Esophagus (tissue), 2 donors: ENCODE measurements at regions not wholly inside any gene's neighbourhood (a gene's known extent, or its start where the extent isn't known, plus 50 kb on each side); places are given as distances from the start of the nearest gene placed in this dataset.

ENCODE experiments used
- H3K27ac ChIP-seq, 2 donors: one replicate each; pipeline ENCODE4 v1.5.1; 2013; ENCODE audit warnings: low read depth in 2 of 2, mild to moderate bottlenecking in 2 of 2, inconsistent platforms in 1 of 2, low read length in 1 of 2, moderate library complexity in 1 of 2
- H3K27me3 ChIP-seq, 2 donors: one replicate each; pipeline ENCODE4 v1.6.1; 2013; ENCODE audit warnings: low read length in 2 of 2, control low read depth in 1 of 2, mild to moderate bottlenecking in 1 of 2; ENCODE audit not compliant: insufficient read depth in 2 of 2, control insufficient read depth in 1 of 2
- H3K36me3 ChIP-seq, 2 donors: one replicate each; pipeline ENCODE4 v1.6.1; 2013; ENCODE audit warnings: low read length in 1 of 2; ENCODE audit not compliant: control insufficient read depth in 2 of 2, insufficient read depth in 2 of 2
- H3K4me1 ChIP-seq, 2 donors: one replicate each; pipeline ENCODE4 v1.6.1; 2013; ENCODE audit warnings: low read length in 1 of 2; ENCODE audit not compliant: control insufficient read depth in 2 of 2, insufficient read depth in 2 of 2
- H3K4me3 ChIP-seq, 2 donors: one replicate each; pipeline ENCODE4 v1.5.1; 2013; ENCODE audit warnings: low read length in 2 of 2, mild to moderate bottlenecking in 2 of 2, low read depth in 1 of 2, moderate library complexity in 1 of 2
- H3K9me3 ChIP-seq, 2 donors: one replicate each; pipeline ENCODE4 v1.6.1; 2013; ENCODE audit warnings: mild to moderate bottlenecking in 2 of 2, low read depth in 1 of 2, low read length in 1 of 2, moderate library complexity in 1 of 2; ENCODE audit not compliant: control insufficient read depth in 2 of 2, insufficient read depth in 1 of 2
- WGBS, 2 donors: extraction: QIAGEN DNeasy Blood & Tissue Kit; methylation state at CpG; one replicate each; pipeline ENCODE4 v1.1.7; 2013; 5-methylcytosine and 5-hydroxymethylcytosine counted together
- donor health status: healthy with polysubstance abuse.
- donor health status: Bipolar disorder and iron deficiency.

DNA sequence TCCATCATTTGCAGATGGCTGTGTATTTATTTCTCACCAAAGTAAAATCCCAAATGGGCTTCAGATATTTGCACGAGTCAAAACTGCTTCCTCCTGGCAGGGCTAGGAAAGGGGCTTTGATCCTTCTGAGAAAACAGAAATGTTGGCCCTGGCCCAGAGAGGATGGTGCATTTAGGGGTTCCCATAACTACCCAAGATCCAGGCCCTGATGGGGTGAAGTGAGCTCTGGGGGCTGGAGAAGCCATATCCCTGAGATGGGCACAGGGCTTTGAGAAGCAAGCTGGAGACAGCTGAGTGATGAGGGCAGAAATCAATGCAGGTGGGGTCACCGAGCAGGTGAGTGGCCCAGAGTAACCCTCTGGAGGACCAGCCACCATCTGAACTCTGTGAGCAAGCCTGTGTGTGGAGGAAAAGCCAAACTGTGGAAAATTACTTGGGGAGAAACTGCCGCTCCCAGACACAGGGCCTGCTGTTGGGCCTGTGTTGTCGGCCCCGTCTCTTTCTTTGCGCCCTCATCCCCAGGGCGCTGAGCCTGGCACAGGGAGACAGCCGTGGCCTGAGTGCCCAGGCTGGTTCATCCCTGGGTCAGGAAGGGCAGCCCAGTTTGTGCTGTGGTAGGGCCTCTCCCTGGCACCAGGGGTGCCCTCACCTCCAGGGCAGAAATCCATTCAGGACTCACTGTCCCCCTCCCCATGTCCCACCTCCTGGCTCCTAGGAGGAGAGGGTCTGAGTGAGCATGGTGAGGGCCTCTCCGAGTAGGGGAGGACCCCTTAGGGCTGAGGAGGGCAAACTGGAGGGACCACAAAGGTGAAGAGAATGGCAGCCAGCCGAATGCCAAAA, 167.8 kb upstream of the HAAO start:
- no peaks in the 10 kb centered on the region for H3K36me3 ChIP-seq
- peak overlapping the region; percentile 73 to 74 for H3K27ac ChIP-seq
- no peak overlapping the region for H3K4me3 ChIP-seq
- H3K4me1 ChIP-seq: peaks cover 0 to 6% of the 10 kb centered on the region in 2 donors
- no peaks in the 10 kb centered on the region for H3K9me3 ChIP-seq
- no peaks in the 10 kb centered on the region for H3K27me3 ChIP-seq
- 70 to 72% methylated on average over 10 of the region's 10 CpGs for WGBS, 2 donors

- Histone ChIP-seq H3K27me3 (no peaks in the 10 kb centered on the region), H3K9me3 (no peaks in the 10 kb centered on the region), H3K27ac (peak overlapping the region; percentile 73 to 76), H3K4me3 (no peak overlapping the region), H3K36me3 (no peaks in the 10 kb centered on the region), H3K4me1 (peaks cover 0 to 3% of the 10 kb centered on the region in 2 donors)
- WGBS, 2 donors: 24 to 42% methylated on average over 8 of the region's 8 CpGs
These were observed 167.0 kb upstream of the HAAO start for GRCh38 chr2:42959234-42960001.

DNA sequence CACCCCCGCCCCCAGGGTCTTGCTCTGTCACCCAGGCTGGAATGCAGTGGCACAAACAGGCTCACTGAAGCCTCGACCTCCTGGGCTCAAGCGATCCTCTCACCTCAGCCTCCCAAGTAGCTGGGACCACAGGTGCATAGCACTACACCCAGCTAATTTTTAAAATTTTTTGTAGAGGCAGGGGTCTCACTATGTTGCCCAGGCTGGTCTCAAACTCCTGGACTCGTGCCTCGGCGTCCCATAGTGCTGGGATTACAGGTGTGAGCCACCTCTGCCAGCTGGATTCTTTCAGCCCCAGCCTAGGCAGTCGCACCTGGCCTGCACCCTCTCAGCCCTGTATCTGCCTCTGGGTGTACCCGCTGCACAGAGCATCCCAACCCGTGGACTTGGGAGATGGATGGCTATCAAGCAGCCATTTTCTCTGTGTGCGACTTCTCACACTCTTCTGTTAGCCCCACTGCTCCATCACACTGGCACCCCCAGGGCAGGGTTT, 166.4 kb upstream of the HAAO start:
- no peaks in the 10 kb centered on the region for H3K4me1 ChIP-seq
- peak overlapping the region; percentile 35 to 76 for H3K27ac ChIP-seq
- H3K4me3 ChIP-seq: no peak overlapping the region

GRCh38 chr2:42957861-42958301, 165.5 kb upstream of the HAAO start:
- Histone ChIP-seq H3K9me3 (no peaks in the 10 kb centered on the region), H3K27me3 (no peaks in the 10 kb centered on the region), H3K27ac (peak overlapping the region in 1 of 2 donors; percentile 34), H3K4me1 (no peaks in the 10 kb centered on the region), H3K4me3 (no peak overlapping the region), H3K36me3 (no peaks in the 10 kb centered on the region)
- WGBS, 2 donors: 89 to 91% methylated on average over 5 of the region's 5 CpGs

More for the DNA sequence above, 166.4 kb upstream of the HAAO start:
- H3K27me3 ChIP-seq: no peaks in the 10 kb centered on the region
- no peaks in the 10 kb centered on the region for H3K36me3 ChIP-seq
- no peaks in the 10 kb centered on the region for H3K9me3 ChIP-seq
- 87 to 89% methylated on average over 10 of the region's 10 CpGs for WGBS, 2 donors

DNA sequence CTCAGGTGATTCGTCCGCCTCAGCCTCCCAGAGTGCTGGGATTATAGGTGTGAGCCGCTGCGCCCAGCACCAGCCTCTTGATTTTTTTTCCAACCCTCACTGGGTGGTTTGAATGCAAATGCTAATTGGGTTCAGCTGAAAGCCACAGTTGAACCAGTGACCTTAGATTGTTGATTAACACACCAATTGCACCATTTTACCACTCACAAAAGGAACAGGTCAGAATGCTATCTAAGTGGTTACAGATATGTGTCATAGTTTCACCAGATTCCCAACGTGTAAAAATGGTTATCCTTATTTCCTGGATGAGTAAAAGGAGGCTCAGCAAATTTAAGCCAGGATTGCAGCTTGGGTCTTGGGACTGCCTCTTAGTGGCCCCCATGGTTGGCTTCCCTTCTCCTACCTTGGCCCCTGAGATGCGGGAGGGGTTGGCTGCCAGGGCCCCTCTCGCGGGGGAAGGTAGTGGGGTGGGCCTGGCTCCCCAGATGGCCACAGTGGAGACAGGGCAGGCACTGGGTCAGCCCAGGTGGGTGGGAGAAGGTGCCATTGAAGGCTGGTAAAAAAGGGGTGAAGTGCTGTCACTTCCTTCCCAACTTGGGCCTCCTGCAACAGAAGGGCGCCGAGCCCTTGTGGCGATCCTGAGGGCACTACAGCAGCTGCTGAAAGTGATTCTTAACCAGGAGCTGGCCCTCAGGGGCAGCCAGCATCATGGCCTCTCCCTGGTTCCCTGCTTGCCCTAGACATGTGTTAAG, 164.9 kb upstream of the HAAO start:
- no peaks in the 10 kb centered on the region for H3K9me3 ChIP-seq
- H3K4me3 ChIP-seq: no peak overlapping the region
- no peaks in the 10 kb centered on the region for H3K27me3 ChIP-seq
- WGBS, 2 donors: 83 to 85% methylated on average over 11 of the region's 11 CpGs
- H3K27ac ChIP-seq: no peak overlapping the region
- no peaks in the 10 kb centered on the region for H3K4me1 ChIP-seq
- no peaks in the 10 kb centered on the region for H3K36me3 ChIP-seq

DNA sequence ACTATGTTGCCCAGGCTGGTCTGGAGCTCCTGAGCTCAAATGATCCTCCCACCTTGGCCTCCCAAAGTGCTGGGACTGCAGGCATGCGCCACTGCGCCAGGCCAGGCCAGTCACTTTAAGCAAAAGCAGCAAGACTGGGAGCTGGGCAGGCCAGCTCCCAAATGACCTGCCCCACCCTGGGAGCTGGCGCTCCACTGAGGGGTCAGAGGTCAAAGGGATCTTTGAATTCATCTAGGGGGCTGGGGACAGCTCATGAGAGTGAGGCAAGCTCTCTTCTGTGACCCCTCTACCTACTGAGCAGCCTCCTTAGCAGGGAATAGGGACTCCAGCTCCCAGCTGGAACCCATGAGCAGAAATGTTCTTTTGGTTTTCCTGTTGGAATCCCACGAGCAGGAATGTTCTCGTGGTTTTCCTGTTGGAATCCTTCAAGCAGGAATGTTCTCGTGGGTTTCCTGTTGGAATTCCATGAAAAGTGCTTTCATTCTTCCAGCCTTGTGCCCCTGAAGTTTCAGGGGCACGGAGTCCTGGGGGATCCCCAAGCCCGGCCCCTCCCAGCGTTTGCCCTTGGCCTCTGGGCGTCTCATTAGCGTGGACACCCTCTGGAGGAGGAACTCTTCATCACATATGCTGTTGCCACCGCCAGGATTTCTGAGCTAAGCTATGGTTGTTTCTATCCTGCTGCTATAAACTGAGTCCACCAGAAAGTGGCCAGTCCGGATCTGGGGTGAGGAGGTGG, 162.0 kb upstream of the HAAO start:
- Histone ChIP-seq H3K4me3 (no peak overlapping the region), H3K9me3 (no peaks in the 10 kb centered on the region), H3K27me3 (no peaks in the 10 kb centered on the region), H3K4me1 (no peaks in the 10 kb centered on the region), H3K36me3 (no peaks in the 10 kb centered on the region), H3K27ac (peak overlapping the region in 1 of 2 donors; percentile 21)
- 73 to 79% methylated on average over 13 of the region's 13 CpGs for WGBS, 2 donors

- Histone ChIP-seq H3K27me3 (no peaks in the 10 kb centered on the region), H3K4me1 (no peaks in the 10 kb centered on the region), H3K4me3 (no peak overlapping the region), H3K27ac (no peak overlapping the region), H3K36me3 (no peaks in the 10 kb centered on the region), H3K9me3 (no peaks in the 10 kb centered on the region)
- WGBS, 2 donors: 75 to 81% methylated on average over 7 of the region's 7 CpGs
These were observed 160.8 kb upstream of the HAAO start for GRCh38 chr2:42953216-42953615.

GRCh38 chr2:42951263-42951938, 159.0 kb upstream of the HAAO start:
- no peaks in the 10 kb centered on the region for H3K36me3 ChIP-seq
- WGBS, 2 donors: 72 to 80% methylated on average over 8 of the region's 8 CpGs
- peaks cover 0 to 2% of the 10 kb centered on the region in 2 donors for H3K4me1 ChIP-seq
- no peaks in the 10 kb centered on the region for H3K27me3 ChIP-seq
- H3K27ac ChIP-seq: peak overlapping the region in 1 of 2 donors; percentile 8
- no peak overlapping the region for H3K4me3 ChIP-seq
- no peaks in the 10 kb centered on the region for H3K9me3 ChIP-seq
